Endothelial cell (in vitro differentiated cells): ENCODE measurements at regions not wholly inside any gene's neighbourhood (a gene's known extent, or its start where the extent isn't known, plus 50 kb on each side); places are given as distances from the start of the nearest gene placed in this dataset.

Source experiments
- DNase-seq: peaks from one replicate; pipeline ENCODE4 v3.0.0; 2021; ENCODE audit warnings: low spot score
- H3K27ac Mint-ChIP-seq: one replicate; pipeline ENCODE4 v1.8.0; 2021; ENCODE audit warnings: mixed read lengths, inconsistent platforms; ENCODE audit not compliant: unreplicated experiment
- H3K27me3 Mint-ChIP-seq: one replicate; pipeline ENCODE4 v1.8.0; 2021; ENCODE audit warnings: mild to moderate bottlenecking, moderate library complexity, mixed read lengths, inconsistent platforms; ENCODE audit not compliant: unreplicated experiment
- H3K36me3 Mint-ChIP-seq: one replicate; pipeline ENCODE4 v1.8.0; 2021; ENCODE audit warnings: mild to moderate bottlenecking, low read depth, mixed read lengths, inconsistent platforms; ENCODE audit not compliant: unreplicated experiment
- H3K4me1 Mint-ChIP-seq: one replicate; pipeline ENCODE4 v1.8.0; 2021; ENCODE audit warnings: mild to moderate bottlenecking, mixed read lengths, inconsistent platforms; ENCODE audit not compliant: unreplicated experiment
- H3K4me3 Mint-ChIP-seq: one replicate; pipeline ENCODE4 v1.8.0; 2021; ENCODE audit warnings: mild to moderate bottlenecking, mixed read lengths, inconsistent platforms; ENCODE audit not compliant: unreplicated experiment
- H3K9me3 Mint-ChIP-seq: one replicate; pipeline ENCODE4 v1.8.0; 2021; ENCODE audit warnings: mixed read lengths, inconsistent platforms; ENCODE audit not compliant: unreplicated experiment
- CTCF ChIP-seq: fragments of 200-600 bp; sonication (generic); IDR thresholded peaks from one replicate; pipeline ENCODE4 v1.5.0; 2021; ENCODE audit warnings: antibody characterized with exemption; ENCODE audit not compliant: unreplicated experiment

- H3K27ac Mint-ChIP-seq = no peak overlapping the region
- H3K4me3 Mint-ChIP-seq = no peak overlapping the region
- TF ChIP-seq CTCF = no peak
Observed at GRCh38 chr10:24034571-24034970, 174.4 kb upstream of the KIAA1217 start.

GRCh38 chr10:24035761-24036160 is 173.2 kb upstream of the KIAA1217 start:
- no peak overlapping the region for H3K27ac Mint-ChIP-seq
- no peaks in the 10 kb centered on the region for H3K9me3 Mint-ChIP-seq
- peaks cover 2% of the 10 kb centered on the region for H3K27me3 Mint-ChIP-seq
- TF ChIP-seq CTCF = no peak
- H3K4me3 Mint-ChIP-seq = no peak overlapping the region
- H3K4me1 Mint-ChIP-seq = peaks cover 8% of the 10 kb centered on the region
- DNase-seq = no peak
- H3K36me3 Mint-ChIP-seq = no peaks in the 10 kb centered on the region

More at GRCh38 chr10:24034571-24034970, 174.4 kb upstream of the KIAA1217 start:
- Mint-ChIP-seq H3K9me3 (no peaks in the 10 kb centered on the region), H3K27me3 (peaks cover 2% of the 10 kb centered on the region), H3K36me3 (no peaks in the 10 kb centered on the region), H3K4me1 (peaks cover 8% of the 10 kb centered on the region)
- DNase-seq = peak; percentile 11

- no peak overlapping the region for H3K4me3 Mint-ChIP-seq
- H3K27ac Mint-ChIP-seq = no peak overlapping the region
- H3K9me3 Mint-ChIP-seq = no peaks in the 10 kb centered on the region
- H3K36me3 Mint-ChIP-seq = no peaks in the 10 kb centered on the region
- no peak for TF ChIP-seq CTCF
- H3K27me3 Mint-ChIP-seq = peaks cover 2% of the 10 kb centered on the region
- peaks cover 8% of the 10 kb centered on the region for H3K4me1 Mint-ChIP-seq
- DNase-seq = no peak
Observed at GRCh38 chr10:24039315-24039714, 169.6 kb upstream of the KIAA1217 start.

- peaks cover 2% of the 10 kb centered on the region for H3K27me3 Mint-ChIP-seq
- no peak for TF ChIP-seq CTCF
- no peaks in the 10 kb centered on the region for H3K36me3 Mint-ChIP-seq
- H3K4me1 Mint-ChIP-seq = peaks cover 4% of the 10 kb centered on the region
- DNase-seq = no peak
- H3K9me3 Mint-ChIP-seq = no peaks in the 10 kb centered on the region
- no peak overlapping the region for H3K27ac Mint-ChIP-seq
- no peak overlapping the region for H3K4me3 Mint-ChIP-seq
Observed at GRCh38 chr10:24039897-24040296, 169.0 kb upstream of the KIAA1217 start.

GRCh38 chr10:24041034-24041433 is 167.9 kb upstream of the KIAA1217 start:
- Mint-ChIP-seq H3K4me1 (no peaks in the 10 kb centered on the region), H3K9me3 (no peaks in the 10 kb centered on the region), H3K4me3 (no peak overlapping the region), H3K36me3 (no peaks in the 10 kb centered on the region), H3K27me3 (no peaks in the 10 kb centered on the region), H3K27ac (no peak overlapping the region)
- no peak for TF ChIP-seq CTCF
- no peak for DNase-seq
